Loucy (cell line): ENCODE measurements at regions not wholly inside any gene's neighbourhood (a gene's known extent, or its start where the extent isn't known, plus 50 kb on each side); places are given as distances from the start of the nearest gene placed in this dataset.

Source experiments
- CTCF ChIP-seq: fragments of 200-600 bp; sonication (generic); conservative IDR thresholded peaks from 2 replicates; pipeline ENCODE4 v1.5.1; 2014; ENCODE audit warnings: mild to moderate bottlenecking, antibody characterized with exemption, low read length
- EZH2phosphoT487 ChIP-seq: fragments of 200-600 bp; IDR thresholded peaks from 2 replicates; pipeline ENCODE4 v1.6.1; 2018; ENCODE audit warnings: antibody characterized with exemption, mild to moderate bottlenecking, moderate library complexity, borderline replicate concordance

DNA sequence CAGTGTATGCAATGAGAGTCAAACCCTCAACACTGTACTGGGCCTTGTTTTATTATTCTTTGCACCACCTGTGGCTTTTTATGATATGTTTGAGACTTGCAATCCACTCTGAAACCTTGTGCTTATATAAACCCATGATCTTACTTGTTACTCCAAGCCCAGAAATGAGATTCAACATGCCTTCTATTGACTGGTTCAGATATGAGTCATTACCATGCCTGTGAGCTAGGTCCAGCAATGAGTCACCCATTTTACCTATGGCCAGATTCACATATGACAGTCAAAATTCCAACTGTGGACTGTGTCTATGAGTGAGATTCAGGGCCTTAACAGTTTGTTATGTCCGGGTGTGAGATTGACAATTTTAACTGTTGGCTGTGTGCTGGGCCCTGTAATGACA, 1846.1 kb downstream of the TP53TG3F start:
- TF ChIP-seq CTCF (no peak), EZH2phosphoT487 (no peak)
